GM12875 (cell line): ENCODE measurements at regions not wholly inside any gene's neighbourhood (a gene's known extent, or its start where the extent isn't known, plus 50 kb on each side); places are given as distances from the start of the nearest gene placed in this dataset.

Source experiments
- H3K4me3 ChIP-seq: one replicate; pipeline ENCODE4 v1.5.1; 2011; ENCODE audit warnings: low read depth, low read length, control low read depth
- TF ChIP-seq, protein P1 (sequence below): IDR thresholded peaks from 2 replicates; pipeline ENCODE4 v1.5.1; 2011; ENCODE audit warnings: low read depth, mild to moderate bottlenecking, control low read depth, inconsistent platforms, low read length, moderate library complexity, borderline replicate concordance; ENCODE audit not compliant: insufficient read depth

DNA sequence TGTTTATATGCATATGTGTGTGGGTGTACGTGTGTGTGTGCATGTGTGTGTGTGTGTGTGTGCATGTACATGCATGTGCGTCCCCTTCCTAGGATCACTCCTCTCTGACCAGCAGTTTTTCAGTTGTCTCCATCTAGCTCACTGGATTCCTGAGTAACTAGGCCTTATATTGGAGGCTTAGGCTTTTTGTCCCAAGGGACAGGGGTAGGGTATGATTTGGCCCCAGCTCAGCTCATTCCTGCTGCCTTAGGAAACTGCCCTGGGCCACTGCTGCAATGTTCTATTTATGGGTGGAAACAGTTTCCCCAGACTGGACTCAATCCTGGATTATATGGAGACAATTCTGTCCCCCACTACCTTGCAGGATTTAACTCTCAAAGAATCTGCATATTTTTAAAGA is 68.8 kb upstream of the SDK1 start:
- TF ChIP-seq, protein P1, sequence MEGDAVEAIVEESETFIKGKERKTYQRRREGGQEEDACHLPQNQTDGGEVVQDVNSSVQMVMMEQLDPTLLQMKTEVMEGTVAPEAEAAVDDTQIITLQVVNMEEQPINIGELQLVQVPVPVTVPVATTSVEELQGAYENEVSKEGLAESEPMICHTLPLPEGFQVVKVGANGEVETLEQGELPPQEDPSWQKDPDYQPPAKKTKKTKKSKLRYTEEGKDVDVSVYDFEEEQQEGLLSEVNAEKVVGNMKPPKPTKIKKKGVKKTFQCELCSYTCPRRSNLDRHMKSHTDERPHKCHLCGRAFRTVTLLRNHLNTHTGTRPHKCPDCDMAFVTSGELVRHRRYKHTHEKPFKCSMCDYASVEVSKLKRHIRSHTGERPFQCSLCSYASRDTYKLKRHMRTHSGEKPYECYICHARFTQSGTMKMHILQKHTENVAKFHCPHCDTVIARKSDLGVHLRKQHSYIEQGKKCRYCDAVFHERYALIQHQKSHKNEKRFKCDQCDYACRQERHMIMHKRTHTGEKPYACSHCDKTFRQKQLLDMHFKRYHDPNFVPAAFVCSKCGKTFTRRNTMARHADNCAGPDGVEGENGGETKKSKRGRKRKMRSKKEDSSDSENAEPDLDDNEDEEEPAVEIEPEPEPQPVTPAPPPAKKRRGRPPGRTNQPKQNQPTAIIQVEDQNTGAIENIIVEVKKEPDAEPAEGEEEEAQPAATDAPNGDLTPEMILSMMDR: no peak
- H3K4me3 ChIP-seq: no peak overlapping the region

DNA sequence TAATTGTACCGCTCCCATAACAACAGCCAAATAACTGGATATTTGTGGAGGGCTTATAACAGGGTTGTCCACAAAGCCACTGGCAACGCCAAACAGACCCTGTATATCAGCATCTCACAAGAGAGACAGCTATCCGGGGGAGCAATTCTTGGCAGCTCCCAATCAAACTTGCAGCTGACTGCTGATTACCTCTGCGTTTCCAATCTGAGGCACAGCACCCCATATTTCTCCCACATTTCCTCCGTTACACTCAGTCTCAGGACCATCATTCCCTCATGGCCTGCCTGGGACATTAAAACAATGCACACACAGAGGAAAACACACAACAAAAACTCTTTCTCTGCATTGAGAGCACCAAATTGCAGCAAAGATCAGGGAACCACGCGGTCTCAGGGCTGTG is 67.8 kb upstream of the SDK1 start:
- H3K4me3 ChIP-seq: no peak overlapping the region
- TF ChIP-seq, protein P1: no peak

DNA sequence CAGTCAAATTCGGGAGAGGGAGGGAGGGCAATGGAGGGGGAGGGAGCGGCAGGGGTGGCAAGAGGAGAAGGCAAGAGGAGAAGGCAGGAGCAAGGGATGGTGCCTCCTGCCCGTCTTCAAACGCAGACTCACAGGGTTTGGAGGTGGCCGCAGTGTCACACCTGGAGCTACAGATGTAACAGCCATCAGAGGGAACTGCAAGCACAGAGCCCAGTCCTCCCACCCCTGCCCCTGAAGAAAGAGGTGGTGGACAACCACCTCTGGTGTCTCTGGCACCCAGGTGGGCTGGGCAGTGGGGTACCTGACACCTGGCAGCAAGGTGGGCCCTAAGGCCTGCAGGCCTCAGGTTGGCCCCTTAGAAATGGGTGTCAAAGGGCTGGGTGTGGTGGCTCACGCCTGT is 67.0 kb upstream of the SDK1 start:
- no peak overlapping the region for H3K4me3 ChIP-seq
- TF ChIP-seq, protein P1: no peak

DNA sequence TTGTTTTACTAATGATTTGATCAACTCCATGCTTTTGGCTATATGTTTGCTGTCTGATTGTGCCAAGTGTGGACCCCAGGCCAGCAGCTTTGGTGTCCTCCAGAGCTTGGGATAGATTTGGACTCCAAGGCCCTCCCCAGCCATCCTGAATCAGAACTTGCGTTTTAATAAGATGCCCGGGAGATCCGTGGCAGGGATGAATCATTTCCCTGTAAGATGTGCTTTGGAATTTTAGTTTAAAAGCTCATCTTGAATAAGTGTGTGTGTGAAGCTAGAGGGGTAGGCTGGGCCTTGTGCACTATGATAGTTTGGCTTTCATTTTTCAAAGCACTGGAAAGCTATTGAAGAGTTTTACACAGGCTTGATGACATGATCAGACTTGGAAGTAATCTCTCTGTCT is 66.2 kb upstream of the SDK1 start:
- TF ChIP-seq, protein P1: no peak
- H3K4me3 ChIP-seq: no peak overlapping the region

DNA sequence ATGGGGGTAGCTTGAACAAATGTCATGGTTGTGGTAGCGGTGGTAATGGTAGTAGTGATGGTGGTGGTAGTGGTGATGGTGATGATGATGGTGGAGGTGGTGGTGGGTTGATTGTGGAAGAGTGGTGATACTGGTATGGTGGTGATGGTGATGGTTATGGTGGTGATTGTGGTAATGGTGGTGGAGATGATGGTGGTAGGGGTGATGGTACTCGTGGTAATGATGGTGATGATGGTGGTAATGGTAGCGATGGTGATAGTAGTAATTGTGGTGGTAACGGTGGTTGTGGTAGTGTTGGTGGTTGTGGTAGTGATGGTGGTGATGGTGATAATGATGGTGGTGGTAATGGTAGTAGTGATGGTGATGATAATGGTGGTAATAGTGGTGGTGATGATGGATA is 65.7 kb upstream of the SDK1 start:
- TF ChIP-seq, protein P1: no peak
- H3K4me3 ChIP-seq: no peak overlapping the region

DNA sequence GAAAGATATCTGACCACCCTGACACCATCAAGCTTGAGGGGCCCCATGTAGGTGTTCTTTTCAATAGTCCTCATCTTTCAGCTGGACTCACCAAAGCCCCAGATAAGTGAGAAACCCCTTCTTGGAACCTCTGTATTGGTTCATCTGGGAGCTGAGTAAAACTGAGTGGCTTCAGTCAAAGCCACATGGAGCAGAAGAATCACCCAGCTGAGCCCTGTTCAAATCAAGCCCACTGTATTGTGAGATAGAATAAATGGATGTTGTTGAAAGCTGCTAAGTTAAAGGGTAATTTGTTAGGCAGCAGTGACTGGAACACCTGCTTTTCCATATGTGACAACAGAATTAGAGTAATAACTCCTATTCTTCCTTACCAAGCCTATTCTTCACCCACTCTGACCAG is 64.8 kb upstream of the SDK1 start:
- TF ChIP-seq, protein P1: no peak
- no peak overlapping the region for H3K4me3 ChIP-seq

DNA sequence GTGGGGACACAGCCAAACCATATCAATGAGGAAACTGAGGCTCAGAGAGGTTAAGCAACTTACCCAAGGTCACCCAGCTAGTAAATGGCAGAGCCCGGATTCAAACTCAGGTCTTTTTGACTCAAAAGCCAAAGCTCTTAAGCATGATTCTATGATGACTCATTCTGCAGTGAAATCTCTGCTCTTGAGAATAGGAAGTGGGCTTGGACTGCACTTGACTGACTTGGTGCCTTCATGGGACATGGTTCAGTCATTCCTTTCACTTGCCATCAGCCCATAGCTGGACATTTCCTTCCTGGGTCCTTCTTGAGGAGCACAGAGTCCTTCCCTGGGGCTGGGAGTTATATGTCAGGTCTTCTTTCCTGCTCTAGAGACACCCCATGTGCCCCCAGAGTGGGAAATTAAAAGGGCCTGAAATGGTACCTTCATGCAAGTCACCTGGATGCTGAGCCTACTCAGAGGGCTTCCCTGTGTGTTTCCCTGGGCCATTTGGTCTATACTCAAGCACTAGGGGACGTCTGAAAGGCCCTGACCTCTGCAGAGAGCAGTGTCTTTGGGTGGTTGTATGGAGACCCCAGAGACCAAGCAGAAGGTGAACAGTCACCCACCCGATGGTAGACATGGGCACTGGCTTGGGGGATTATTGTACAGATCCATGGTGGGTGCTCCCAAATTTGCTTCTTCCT is 62.4 kb upstream of the SDK1 start:
- TF ChIP-seq, protein P1: no peak
- no peak overlapping the region for H3K4me3 ChIP-seq
